CD4-positive, alpha-beta memory T cell (primary cell): ENCODE measurements at regions not wholly inside any gene's neighbourhood (a gene's known extent, or its start where the extent isn't known, plus 50 kb on each side); places are given as distances from the start of the nearest gene placed in this dataset.

Experiments
- CTCF ChIA-PET: fragments of 350-600 bp; sonication (Branson Sonifier 250); formaldehyde crosslinking; loops from one replicate; lab custom pipeline; 2021; ENCODE audit warnings: inconsistent platforms; ENCODE audit not compliant: partially characterized antibody; lab: Charles Lee
- POLR2A ChIA-PET: fragments of 350-600 bp; sonication (Branson Sonifier 250); formaldehyde crosslinking; loops from one replicate; lab custom pipeline; 2021; ENCODE audit not compliant: partially characterized antibody; lab: Charles Lee
- DNase-seq, 5 donors: peaks; one replicate each; pipeline versions ENCODE4 v3.0.0 to v3.0.0-alpha.2; 2020 to 2022; ENCODE audit warnings: mixed read lengths in 1 of 5
- H3K27ac ChIP-seq: one replicate; pipeline ENCODE4 v1.7.0; 2013; ENCODE audit warnings: low read depth, low read length
- H3K27me3 ChIP-seq: 2 replicates; pipeline ENCODE4 v1.7.0; 2013; ENCODE audit warnings: mild to moderate bottlenecking, low read length, moderate library complexity; ENCODE audit not compliant: insufficient read depth
- H3K36me3 ChIP-seq: 2 replicates; pipeline ENCODE4 v1.7.0; 2013; ENCODE audit warnings: mild to moderate bottlenecking, low read length, moderate library complexity; ENCODE audit not compliant: insufficient read depth
- H3K4me1 ChIP-seq: 2 replicates; pipeline ENCODE4 v1.7.0; 2013; ENCODE audit warnings: mild to moderate bottlenecking, low read length, moderate library complexity; ENCODE audit not compliant: insufficient read depth
- H3K4me3 ChIP-seq, 2 donors: one replicate each; pipeline ENCODE4 v1.7.0; 2013; ENCODE audit warnings: low read length in 2 of 2, mild to moderate bottlenecking in 1 of 2
- H3K9me3 ChIP-seq, 2 donors: one replicate each; pipeline ENCODE4 v1.7.0; 2013; ENCODE audit warnings: low read length in 2 of 2, control low read depth in 1 of 2; ENCODE audit not compliant: control insufficient read depth in 1 of 2
- H3K27ac Mint-ChIP-seq, 7 donors: one replicate each; pipeline ENCODE4 v1.8.0; 2020 to 2021; ENCODE audit warnings: mixed read lengths in 7 of 7, mild to moderate bottlenecking in 6 of 7, inconsistent platforms in 3 of 7, moderate library complexity in 3 of 7
- H3K27me3 Mint-ChIP-seq, 2 donors: one replicate each; pipeline ENCODE4 v1.8.0; 2020 to 2021; ENCODE audit warnings: mixed read lengths in 2 of 2
- H3K36me3 Mint-ChIP-seq, 2 donors: one replicate each; pipeline ENCODE4 v1.8.0; 2020 to 2021; ENCODE audit warnings: mixed read lengths in 2 of 2, inconsistent platforms in 1 of 2, mild to moderate bottlenecking in 1 of 2
- H3K4me1 Mint-ChIP-seq, 4 donors: one replicate each; pipeline ENCODE4 v1.8.0; 2020 to 2021; ENCODE audit warnings: mixed read lengths in 4 of 4, mild to moderate bottlenecking in 1 of 4
- H3K4me3 Mint-ChIP-seq, 8 donors: one replicate each; pipeline ENCODE4 v1.8.0; 2020 to 2021; ENCODE audit warnings: mixed read lengths in 8 of 8, mild to moderate bottlenecking in 7 of 8, moderate library complexity in 6 of 8, inconsistent platforms in 3 of 8
- H3K9me3 Mint-ChIP-seq, 8 donors: one replicate each; pipeline ENCODE4 v1.8.0; 2020 to 2021; ENCODE audit warnings: mixed read lengths in 8 of 8, mild to moderate bottlenecking in 5 of 8, inconsistent platforms in 3 of 8, moderate library complexity in 1 of 8
- intact Hi-C: fragments of 100-400 bp; cut with micrococcal nuclease; formaldehyde crosslinking; loops from one replicate; pipeline ENCODE4 v1.15.1; 2023

DNA sequence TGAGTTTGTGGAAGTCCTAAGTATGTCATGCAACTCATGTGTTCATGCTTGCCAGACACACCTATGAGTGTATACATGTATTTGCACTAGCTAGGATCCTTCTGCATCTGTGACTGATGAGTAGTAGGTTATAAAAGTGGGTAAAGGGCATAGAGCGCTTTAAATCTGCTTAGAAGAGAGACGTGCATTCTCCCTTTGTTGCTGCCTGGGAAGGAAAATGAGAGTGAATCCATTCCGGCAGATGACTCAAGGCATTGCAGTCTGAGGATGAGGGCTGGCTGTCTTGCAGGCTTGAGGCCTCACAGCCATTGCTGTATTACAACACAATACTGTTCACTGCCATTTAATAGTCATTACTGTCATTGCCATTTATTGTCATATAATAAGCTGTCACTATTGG is 120.8 kb upstream of the UMPS start:
- Mint-ChIP-seq H3K9me3 (peaks cover 0 to 1% (median 0%) of the 10 kb centered on the region in 8 donors), H3K27me3 (peaks cover 0 to 1% of the 10 kb centered on the region in 2 donors), H3K4me3 (no peak overlapping the region), H3K27ac (peak overlapping the region in 1 of 7 donors; percentile 53), H3K36me3 (no peaks in the 10 kb centered on the region), H3K4me1 (no peaks in the 10 kb centered on the region)
- Histone ChIP-seq H3K36me3 (no peaks in the 10 kb centered on the region), H3K9me3 (no peaks in the 10 kb centered on the region), H3K27me3 (no peaks in the 10 kb centered on the region), H3K4me3 (no peak overlapping the region), H3K27ac (no peak overlapping the region), H3K4me1 (no peaks in the 10 kb centered on the region)
- ChIA-PET POLR2A (no interaction called here), CTCF (no interaction called here)
- no peak for DNase-seq
- intact Hi-C loops: no loop called here

DNA sequence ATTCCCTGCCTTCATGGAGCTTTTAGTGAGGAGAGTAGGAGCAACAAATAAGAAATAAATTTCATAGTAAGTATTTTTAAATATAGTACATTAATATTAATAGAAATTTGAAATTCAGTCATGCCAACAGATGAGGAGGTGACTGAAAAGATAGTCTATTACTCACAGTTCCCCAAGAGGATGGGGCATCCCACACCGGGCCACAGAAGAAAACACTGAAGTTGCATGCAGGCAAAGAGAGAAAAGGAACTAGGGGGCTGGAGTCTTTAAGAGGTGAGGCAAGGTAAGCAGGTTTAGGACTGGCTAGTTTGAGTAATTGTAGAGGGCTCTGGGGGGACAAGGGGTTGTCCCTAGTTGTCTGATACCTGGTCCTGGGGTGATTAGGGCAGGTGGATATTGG is 120.1 kb upstream of the UMPS start:
- Histone ChIP-seq H3K36me3 (no peaks in the 10 kb centered on the region), H3K9me3 (no peaks in the 10 kb centered on the region), H3K4me1 (no peaks in the 10 kb centered on the region), H3K4me3 (no peak overlapping the region), H3K27me3 (no peaks in the 10 kb centered on the region), H3K27ac (no peak overlapping the region)
- Mint-ChIP-seq H3K27me3 (peaks cover 0 to 1% of the 10 kb centered on the region in 2 donors), H3K4me1 (peaks cover 0 to 4% (median 1%) of the 10 kb centered on the region in 4 donors), H3K9me3 (peaks cover 0 to 1% (median 0%) of the 10 kb centered on the region in 8 donors), H3K27ac (no peak overlapping the region), H3K36me3 (no peaks in the 10 kb centered on the region), H3K4me3 (no peak overlapping the region)
- no peak for DNase-seq
- CTCF ChIA-PET: no interaction called here
- intact Hi-C loops: no loop called here
- POLR2A ChIA-PET: no interaction called here

DNA sequence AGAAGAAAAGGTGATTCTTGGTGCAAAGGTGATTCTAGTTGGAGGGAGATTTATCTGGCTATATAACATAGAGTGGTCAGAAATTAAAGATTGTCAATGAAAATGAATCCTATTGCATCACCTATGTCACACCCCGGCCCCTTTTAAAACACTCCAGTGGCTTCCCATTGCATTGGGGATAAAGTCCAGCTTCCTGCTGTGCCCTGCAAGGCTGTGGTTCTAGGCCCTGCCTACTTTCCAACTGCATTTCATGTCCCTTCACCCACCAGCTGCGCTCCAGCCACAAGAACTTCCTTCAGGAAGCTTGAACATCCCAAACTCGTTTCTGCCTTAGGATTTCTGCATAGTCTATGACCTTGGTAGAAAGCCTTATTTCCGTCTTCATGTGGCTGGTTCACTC is 118.7 kb upstream of the UMPS start:
- ChIA-PET CTCF (interaction anchor here (0.9 to 1.8 kb wide), 4 partner anchors 44 to 77 kb away, joined by 3 to 7 read pairs (median 4); no protein-coding TSS in a partner anchor), POLR2A (interaction anchor here (0.9 kb wide), 1 partner anchor 9 kb away, joined by 3 read pairs; no protein-coding TSS in a partner anchor)
- H3K4me1 Mint-ChIP-seq: peaks cover 0 to 12% (median 4%) of the 10 kb centered on the region in 4 donors
- H3K9me3 Mint-ChIP-seq: peaks cover 0 to 1% (median 0%) of the 10 kb centered on the region in 8 donors
- DNase-seq: no peak
- H3K36me3 Mint-ChIP-seq: no peaks in the 10 kb centered on the region
- Histone ChIP-seq H3K4me1 (no peaks in the 10 kb centered on the region), H3K27me3 (no peaks in the 10 kb centered on the region), H3K27ac (no peak overlapping the region), H3K36me3 (no peaks in the 10 kb centered on the region), H3K4me3 (no peak overlapping the region), H3K9me3 (no peaks in the 10 kb centered on the region)
- H3K4me3 Mint-ChIP-seq: no peak overlapping the region
- H3K27me3 Mint-ChIP-seq: peaks cover 0 to 2% of the 10 kb centered on the region in 2 donors
- intact Hi-C loops: no loop called here
- no peak overlapping the region for H3K27ac Mint-ChIP-seq

DNA sequence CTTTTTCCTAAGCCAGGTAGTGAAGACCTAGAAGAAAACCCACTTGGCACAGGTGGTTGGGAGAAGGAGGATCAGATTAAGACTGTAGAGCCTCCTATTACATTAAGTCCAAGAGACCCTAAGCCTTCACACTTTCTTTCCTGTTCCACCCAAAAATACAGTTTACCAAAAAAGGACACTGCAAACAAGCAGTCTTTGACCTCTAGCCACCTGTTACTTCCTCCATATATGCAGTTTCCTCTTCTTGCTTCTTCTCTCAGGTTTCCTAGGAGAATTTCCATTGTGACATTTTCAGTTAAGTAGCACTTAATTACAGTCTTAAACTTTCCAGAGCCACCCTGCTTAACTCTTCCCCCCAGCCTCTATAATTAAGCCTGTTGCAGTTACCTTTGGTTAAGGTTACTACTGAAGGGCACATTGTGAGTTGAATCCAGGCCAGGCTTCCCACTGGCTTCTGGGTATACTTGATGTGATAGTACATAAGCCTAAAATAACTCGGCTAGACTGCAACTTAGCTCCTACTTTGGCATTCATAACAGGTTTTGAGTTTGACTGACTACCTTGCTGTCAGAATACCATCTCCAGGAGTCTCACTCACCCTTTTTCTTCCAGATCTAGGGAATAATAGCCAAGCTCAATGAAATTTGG is 114.2 kb upstream of the UMPS start:
- Mint-ChIP-seq H3K4me3 (no peak overlapping the region), H3K36me3 (no peaks in the 10 kb centered on the region), H3K9me3 (no peaks in the 10 kb centered on the region), H3K27me3 (peaks cover 0 to 2% of the 10 kb centered on the region in 2 donors), H3K27ac (peak overlapping the region in 1 of 7 donors; percentile 47), H3K4me1 (peaks cover 19 to 42% (median 22%) of the 10 kb centered on the region in 4 donors)
- DNase-seq: no peak
- ChIA-PET POLR2A (no interaction called here), CTCF (interaction anchor here (1.2 kb wide), 1 partner anchor 56 kb away, joined by 3 read pairs; no protein-coding TSS in a partner anchor)
- Histone ChIP-seq H3K27me3 (no peaks in the 10 kb centered on the region), H3K36me3 (no peaks in the 10 kb centered on the region), H3K27ac (no peak overlapping the region), H3K4me3 (no peak overlapping the region), H3K9me3 (no peaks in the 10 kb centered on the region), H3K4me1 (peaks cover 16% of the 10 kb centered on the region)
- intact Hi-C loops: no loop called here

DNA sequence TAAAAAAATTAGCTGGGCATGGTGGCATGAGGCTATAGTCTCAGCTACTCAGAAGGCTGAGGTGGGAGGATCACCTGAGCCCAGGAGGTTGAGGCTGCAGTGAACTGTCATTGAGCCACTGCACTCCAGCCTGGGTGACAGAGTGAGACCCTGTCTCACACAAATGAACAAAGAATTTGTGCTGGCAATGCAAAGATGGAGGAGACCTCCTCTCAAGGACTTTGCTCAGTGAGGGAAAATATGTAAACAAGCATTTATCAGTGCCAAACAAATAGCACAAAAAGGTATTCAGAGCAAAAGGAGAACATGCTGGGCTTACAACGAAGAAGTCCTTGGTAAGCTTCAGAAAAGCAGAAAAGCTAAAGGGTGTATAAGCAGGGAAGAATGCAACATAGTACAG is 113.1 kb upstream of the UMPS start:
- ChIA-PET POLR2A (no interaction called here), CTCF (interaction anchor here (1.1 to 1.2 kb wide), 2 partner anchors 16 to 57 kb away, joined by 3 read pairs; no protein-coding TSS in a partner anchor)
- Mint-ChIP-seq H3K9me3 (no peaks in the 10 kb centered on the region), H3K27me3 (peaks cover 0 to 2% of the 10 kb centered on the region in 2 donors), H3K4me1 (peaks cover 25 to 51% (median 29%) of the 10 kb centered on the region in 4 donors), H3K27ac (peak overlapping the region in 4 of 7 donors; percentile 11 to 81 (median 45)), H3K36me3 (no peaks in the 10 kb centered on the region), H3K4me3 (peak overlapping the region in 1 of 8 donors; percentile 22)
- Histone ChIP-seq H3K4me3 (no peak overlapping the region), H3K4me1 (peaks cover 23% of the 10 kb centered on the region), H3K9me3 (no peaks in the 10 kb centered on the region), H3K27me3 (no peaks in the 10 kb centered on the region), H3K36me3 (no peaks in the 10 kb centered on the region), H3K27ac (no peak overlapping the region)
- no peak for DNase-seq
- intact Hi-C loops: no loop called here

DNA sequence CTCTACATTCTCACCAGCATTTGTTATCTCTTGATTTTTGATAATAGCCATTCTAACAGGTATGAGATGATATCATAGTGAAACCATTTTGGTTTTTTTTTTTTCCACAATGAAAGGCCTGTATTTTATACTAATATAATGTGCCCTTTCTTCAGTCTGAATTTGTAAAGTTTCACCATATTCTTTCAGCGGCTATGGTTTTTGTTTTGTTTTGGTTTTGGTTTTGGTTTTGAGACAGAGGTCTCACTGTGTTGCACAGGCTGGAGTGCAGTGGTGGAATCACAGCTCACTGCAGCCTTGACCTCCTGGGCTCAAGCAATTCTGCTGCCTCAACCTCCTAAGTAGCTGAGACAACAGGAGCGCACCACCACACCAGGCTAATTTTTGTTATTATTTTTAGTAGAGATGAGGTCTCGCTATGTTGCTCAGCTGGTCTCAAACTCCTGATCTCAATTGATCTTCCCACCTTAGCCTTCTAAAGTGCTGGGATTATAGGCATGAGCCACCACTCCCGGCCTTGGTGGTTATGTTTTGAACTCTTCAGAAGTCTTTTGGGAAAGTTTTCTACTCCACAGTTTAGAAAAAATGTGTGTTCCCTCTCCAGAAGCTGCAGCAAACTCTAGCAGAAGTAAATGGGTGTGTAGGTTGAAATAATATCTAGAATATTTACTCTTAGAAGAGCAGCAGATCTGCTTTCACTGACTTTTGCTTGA is 110.2 kb upstream of the UMPS start:
- peak in 3 of 5 donors; percentile 8 to 19 (median 18) for DNase-seq

More for the DNA sequence above, 110.2 kb upstream of the UMPS start:
- Mint-ChIP-seq H3K36me3 (no peaks in the 10 kb centered on the region), H3K4me1 (peaks cover 26 to 53% (median 33%) of the 10 kb centered on the region in 4 donors), H3K9me3 (no peaks in the 10 kb centered on the region), H3K27me3 (peaks cover 0 to 2% of the 10 kb centered on the region in 2 donors), H3K4me3 (peak overlapping the region; percentile 65 to 85 (median 80)), H3K27ac (peak overlapping the region; percentile 62 to 95 (median 89))
- intact Hi-C loops: loop anchor here (1.0 to 5.0 kb wide), 2 partner anchors 38 to 69 kb away; no protein-coding TSS in a partner anchor
- Histone ChIP-seq H3K27ac (peak overlapping the region; percentile 36), H3K4me3 (peak overlapping the region; percentile 24 to 43), H3K4me1 (peaks cover 23% of the 10 kb centered on the region), H3K27me3 (no peaks in the 10 kb centered on the region), H3K36me3 (no peaks in the 10 kb centered on the region), H3K9me3 (no peaks in the 10 kb centered on the region)
- ChIA-PET POLR2A (interaction anchor here (0.7 to 0.9 kb wide), 3 partner anchors 8 to 36 kb away, joined by 3 read pairs; no protein-coding TSS in a partner anchor), CTCF (interaction anchor here (0.7 to 2.9 kb wide), 7 partner anchors 13 to 71 kb away, joined by 3 to 18 read pairs (median 3); no protein-coding TSS in a partner anchor)
